HCT116 (cell line): ENCODE measurements at regions not wholly inside any gene's neighbourhood (a gene's known extent, or its start where the extent isn't known, plus 50 kb on each side); places are given as distances from the start of the nearest gene placed in this dataset.

Source experiments
- ATAC-seq: fragments of 200-7000 bp; cut with Tn5 transposase; 2 replicates; pipeline ENCODE4 v1.9.1; 2020; ENCODE audit warnings: mild to moderate bottlenecking, moderate library complexity
- BruUV-seq: library from RNA; stranded (reverse); fragments of 400-500 nt; replicated peaks from 2 replicates; lab custom pipeline; 2021; lab: Mats Ljungman, UMichigan
- CTCF ChIA-PET: fragments of 300-600 bp; sonication (Branson Sonifier 250); formaldehyde crosslinking; loops from one replicate; lab custom pipeline; 2021; ENCODE audit warnings: antibody characterized with exemption; lab: Charles Lee
- POLR2A ChIA-PET: fragments of 300-600, 350-600 bp; sonication (Branson Sonifier 250); formaldehyde crosslinking; loops from one replicate; lab custom pipeline; 2021; ENCODE audit warnings: antibody characterized with exemption; lab: Charles Lee
- RAD21 ChIA-PET, 2 experiments: fragments of 300-600 bp; sonication (Branson Sonifier 250); formaldehyde crosslinking; loops; one replicate each; lab custom pipeline; 2023; ENCODE audit warnings: low total read pairs in 2 of 2; ENCODE audit not compliant: uncharacterized antibody in 2 of 2, unreplicated experiment in 2 of 2, low non-redundant PET in 1 of 2; lab: Charles Lee
- DNase-seq: peaks from one replicate; pipeline ENCODE4 v3.0.0-alpha.2; 2010; ENCODE audit warnings: low read depth, low spot score
- H2AFZ ChIP-seq: fragments of 200-600 bp; shearing (Covaris generic), sonication (generic); 2 replicates; pipeline ENCODE4 v1.6.1; 2017; ENCODE audit warnings: low read depth, mixed run types, mixed read lengths, antibody characterized with exemption, low read length; ENCODE audit not compliant: poor library complexity, severe bottlenecking
- H3K27ac ChIP-seq: 2 replicates; pipeline ENCODE4 v1.5.1; 2012; ENCODE audit warnings: low read depth, low read length
- H3K27me3 ChIP-seq: fragments of 200-600 bp; sonication (generic); 2 replicates; pipeline ENCODE4 v1.6.1; 2016; ENCODE audit warnings: mixed run types, low read length, mixed read lengths; ENCODE audit not compliant: insufficient read depth
- H3K36me3 ChIP-seq, 2 experiments: fragments of 200-500 bp in 1 of 2; fragments of 200-600 bp in 1 of 2; sonication (Bioruptor generic) in 1 of 2; sonication (generic) in 1 of 2; 2 replicates each; pipeline versions ENCODE4 v1.5.1 to v1.6.1; 2014 to 2016; ENCODE audit warnings: low read length in 2 of 2, inconsistent platforms in 1 of 2, mixed read lengths in 1 of 2, mixed run types in 1 of 2; ENCODE audit not compliant: insufficient read depth in 2 of 2, control insufficient read depth in 1 of 2
- H3K4me1 ChIP-seq, 2 experiments: fragments of 200-600 bp in 1 of 2; sonication (generic) in 1 of 2; 2 replicates each; pipeline versions ENCODE4 v1.5.1 to v1.6.1; 2012 to 2017; ENCODE audit warnings: low read length in 2 of 2, inconsistent platforms in 1 of 2, mild to moderate bottlenecking in 1 of 2, mixed read lengths in 1 of 2, mixed run types in 1 of 2, moderate library complexity in 1 of 2; ENCODE audit not compliant: insufficient read depth in 2 of 2, control insufficient read depth in 1 of 2
- H3K4me2 ChIP-seq: fragments of 200-600 bp; sonication (generic); 2 replicates; pipeline ENCODE4 v1.6.1; 2017; ENCODE audit warnings: mixed run types, low read length, mixed read lengths
- H3K4me3 ChIP-seq, 2 experiments: fragments of 200-600 bp in 1 of 2; sonication (generic) in 1 of 2; replicated peaks in 1 of 2; 2 replicates each; pipeline ENCODE4 v1.5.1; 2011 to 2016; ENCODE audit warnings: low read length in 2 of 2, control low read depth in 1 of 2, low read depth in 1 of 2, mild to moderate bottlenecking in 1 of 2, mixed read lengths in 1 of 2, mixed run types in 1 of 2
- H3K79me2 ChIP-seq: fragments of 200-600 bp; sonication (generic); 2 replicates; pipeline ENCODE4 v1.6.1; 2017; ENCODE audit warnings: mild to moderate bottlenecking, mixed run types, low read length, moderate library complexity, mixed read lengths; ENCODE audit not compliant: insufficient read depth
- H3K9ac ChIP-seq: fragments of 200-600 bp; sonication (generic); 2 replicates; pipeline ENCODE4 v1.6.1; 2016; ENCODE audit warnings: low read length, mixed read lengths
- H3K9me2 ChIP-seq: fragments of 200-600 bp; sonication (generic), shearing (Covaris generic); 2 replicates; pipeline ENCODE4 v1.6.1; 2017; ENCODE audit warnings: mixed run types, mild to moderate bottlenecking, moderate library complexity; ENCODE audit not compliant: insufficient read depth
- H3K9me3 ChIP-seq, 2 experiments: fragments of 200-500 bp in 1 of 2; fragments of 200-600 bp in 1 of 2; sonication (Bioruptor generic) in 1 of 2; sonication (generic) in 1 of 2; 2 replicates each; pipeline ENCODE4 v1.6.1; 2014 to 2017; ENCODE audit warnings: low read length in 2 of 2, mixed read lengths in 2 of 2, inconsistent platforms in 1 of 2, low read depth in 1 of 2, mild to moderate bottlenecking in 1 of 2, mixed run types in 1 of 2, moderate library complexity in 1 of 2; ENCODE audit not compliant: control insufficient read depth in 1 of 2, insufficient read depth in 1 of 2
- H4K20me1 ChIP-seq: fragments of 200-600 bp; sonication (generic), shearing (Covaris generic); 2 replicates; pipeline ENCODE4 v1.6.1; 2017; ENCODE audit warnings: mixed run types, mild to moderate bottlenecking, moderate library complexity; ENCODE audit not compliant: insufficient read depth
- FOSL1 ChIP-seq: IDR thresholded peaks from 2 replicates; pipeline ENCODE4 v1.6.1; 2012; ENCODE audit warnings: low read depth
- POLR2A ChIP-seq: IDR thresholded peaks from 2 replicates; pipeline ENCODE4 v1.7.0; 2011; ENCODE audit warnings: borderline replicate concordance; ENCODE audit not compliant: insufficient read depth, insufficient read length; ENCODE audit errors: extremely low read depth
- RAD21 ChIP-seq: IDR thresholded peaks from 2 replicates; pipeline ENCODE4 v1.6.1; 2012; ENCODE audit warnings: low read depth, mild to moderate bottlenecking
- SIN3A ChIP-seq: IDR thresholded peaks from 2 replicates; pipeline ENCODE4 v1.6.1; 2012; ENCODE audit warnings: low read depth
- TCF7L2 ChIP-seq: IDR thresholded peaks from 2 replicates; pipeline ENCODE4 v1.7.0; 2011; ENCODE audit warnings: borderline replicate concordance, inconsistent platforms; ENCODE audit not compliant: insufficient read depth, insufficient read length; ENCODE audit errors: extremely low read depth
- YY1 ChIP-seq: IDR thresholded peaks from 2 replicates; pipeline ENCODE4 v1.6.1; 2011; ENCODE audit warnings: low read length, low read depth, moderate library complexity, mild to moderate bottlenecking; ENCODE audit not compliant: insufficient replicate concordance; ENCODE audit errors: extremely low read depth
- intact Hi-C: fragments of 100-400 bp; cut with micrococcal nuclease; formaldehyde crosslinking; loops from 2 replicates; pipeline ENCODE4 v1.10.0; 2022
- TF ChIP-seq, protein P1 (sequence below): IDR thresholded peaks from 2 replicates; pipeline ENCODE4 v1.6.1; 2011; ENCODE audit warnings: mild to moderate bottlenecking, low read length, moderate library complexity; ENCODE audit not compliant: insufficient replicate concordance; ENCODE audit errors: extremely low read depth
- TF ChIP-seq, protein P2 (sequence below): IDR thresholded peaks from 2 replicates; pipeline ENCODE4 v1.6.1; 2012
- TF ChIP-seq, protein P3 (sequence below), 3 experiments: fragments of 200-600 bp in 1 of 3; sonication (generic) in 1 of 3; IDR thresholded peaks in 2 of 3; conservative IDR thresholded peaks in 1 of 3; 2 replicates each; pipeline ENCODE4 v1.5.1; 2012 to 2017; ENCODE audit warnings: low read depth in 2 of 3, low read length in 2 of 3, antibody characterized with exemption in 1 of 3, borderline replicate concordance in 1 of 3, control low read depth in 1 of 3, mild to moderate bottlenecking in 1 of 3, mixed read lengths in 1 of 3, mixed run types in 1 of 3, moderate library complexity in 1 of 3; ENCODE audit not compliant: insufficient read depth in 1 of 3

DNA sequence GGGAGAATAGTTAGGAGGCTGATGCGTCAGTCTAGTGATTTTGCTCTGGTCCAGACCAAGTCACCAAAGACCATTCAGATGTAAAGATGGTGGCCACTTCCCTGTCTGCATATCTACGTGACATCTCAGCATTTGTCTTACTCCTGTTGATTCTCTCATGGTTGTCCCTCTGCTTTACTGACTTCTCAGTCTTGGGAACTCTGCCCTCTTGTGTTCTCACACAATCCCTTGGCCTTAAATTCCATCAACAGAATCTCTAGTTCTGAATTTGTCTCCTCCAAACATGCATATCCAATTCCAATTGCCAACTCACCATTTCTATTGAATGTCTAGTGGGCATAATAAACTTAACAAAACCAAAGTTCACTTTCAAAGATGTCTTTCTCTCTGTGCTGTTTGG, 147.8 kb downstream of the SLC24A2 start:
- RAD21 ChIA-PET = no interaction called here
- Histone ChIP-seq H3K4me1 (no peaks in the 10 kb centered on the region), H4K20me1 (no peaks in the 10 kb centered on the region), H3K27me3 (peaks cover 34% of the 10 kb centered on the region), H3K9me2 (no peaks in the 10 kb centered on the region), H3K36me3 (no peaks in the 10 kb centered on the region), H3K4me2 (no peak overlapping the region), H3K9me3 (no peaks in the 10 kb centered on the region), H3K9ac (no peak overlapping the region), H3K27ac (no peak overlapping the region), H2AFZ (no peak overlapping the region), H3K79me2 (no peaks in the 10 kb centered on the region), H3K4me3 (no peak overlapping the region)
- POLR2A ChIA-PET = no interaction called here
- CTCF ChIA-PET = no interaction called here
- DNase-seq = no peak
- TF ChIP-seq, protein P1, sequence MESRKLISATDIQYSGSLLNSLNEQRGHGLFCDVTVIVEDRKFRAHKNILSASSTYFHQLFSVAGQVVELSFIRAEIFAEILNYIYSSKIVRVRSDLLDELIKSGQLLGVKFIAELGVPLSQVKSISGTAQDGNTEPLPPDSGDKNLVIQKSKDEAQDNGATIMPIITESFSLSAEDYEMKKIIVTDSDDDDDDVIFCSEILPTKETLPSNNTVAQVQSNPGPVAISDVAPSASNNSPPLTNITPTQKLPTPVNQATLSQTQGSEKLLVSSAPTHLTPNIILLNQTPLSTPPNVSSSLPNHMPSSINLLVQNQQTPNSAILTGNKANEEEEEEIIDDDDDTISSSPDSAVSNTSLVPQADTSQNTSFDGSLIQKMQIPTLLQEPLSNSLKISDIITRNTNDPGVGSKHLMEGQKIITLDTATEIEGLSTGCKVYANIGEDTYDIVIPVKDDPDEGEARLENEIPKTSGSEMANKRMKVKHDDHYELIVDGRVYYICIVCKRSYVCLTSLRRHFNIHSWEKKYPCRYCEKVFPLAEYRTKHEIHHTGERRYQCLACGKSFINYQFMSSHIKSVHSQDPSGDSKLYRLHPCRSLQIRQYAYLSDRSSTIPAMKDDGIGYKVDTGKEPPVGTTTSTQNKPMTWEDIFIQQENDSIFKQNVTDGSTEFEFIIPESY = no peak
- no peak for TF ChIP-seq TCF7L2
- no peak for TF ChIP-seq SIN3A
- TF ChIP-seq, protein P2, sequence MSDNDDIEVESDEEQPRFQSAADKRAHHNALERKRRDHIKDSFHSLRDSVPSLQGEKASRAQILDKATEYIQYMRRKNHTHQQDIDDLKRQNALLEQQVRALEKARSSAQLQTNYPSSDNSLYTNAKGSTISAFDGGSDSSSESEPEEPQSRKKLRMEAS = no peak
- no peak for TF ChIP-seq FOSL1
- no peak for TF ChIP-seq POLR2A
- TF ChIP-seq YY1 = no peak
- TF ChIP-seq RAD21 = peak; percentile 16; the same call in 1 of the 2 replicates
- TF ChIP-seq, protein P3, sequence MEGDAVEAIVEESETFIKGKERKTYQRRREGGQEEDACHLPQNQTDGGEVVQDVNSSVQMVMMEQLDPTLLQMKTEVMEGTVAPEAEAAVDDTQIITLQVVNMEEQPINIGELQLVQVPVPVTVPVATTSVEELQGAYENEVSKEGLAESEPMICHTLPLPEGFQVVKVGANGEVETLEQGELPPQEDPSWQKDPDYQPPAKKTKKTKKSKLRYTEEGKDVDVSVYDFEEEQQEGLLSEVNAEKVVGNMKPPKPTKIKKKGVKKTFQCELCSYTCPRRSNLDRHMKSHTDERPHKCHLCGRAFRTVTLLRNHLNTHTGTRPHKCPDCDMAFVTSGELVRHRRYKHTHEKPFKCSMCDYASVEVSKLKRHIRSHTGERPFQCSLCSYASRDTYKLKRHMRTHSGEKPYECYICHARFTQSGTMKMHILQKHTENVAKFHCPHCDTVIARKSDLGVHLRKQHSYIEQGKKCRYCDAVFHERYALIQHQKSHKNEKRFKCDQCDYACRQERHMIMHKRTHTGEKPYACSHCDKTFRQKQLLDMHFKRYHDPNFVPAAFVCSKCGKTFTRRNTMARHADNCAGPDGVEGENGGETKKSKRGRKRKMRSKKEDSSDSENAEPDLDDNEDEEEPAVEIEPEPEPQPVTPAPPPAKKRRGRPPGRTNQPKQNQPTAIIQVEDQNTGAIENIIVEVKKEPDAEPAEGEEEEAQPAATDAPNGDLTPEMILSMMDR (IDR thresholded peaks at IDR 0.05 in 2 of 3, conservative IDR thresholded peaks at IDR 0.05 in 1 of 3; ENCODE audit: borderline replicate concordance in 1 of 3, insufficient read depth in 1 of 3, low read depth in 2 of 3, low read length in 2 of 3) = peak in 2 of 3 experiments; percentile 8 to 22; a peak in 2 of 6 replicates
- BruUV-seq = no TSS peak
- intact Hi-C loops = loop anchor here (5.0 kb wide), 2 partner anchors 149 to 169 kb away; no protein-coding TSS in a partner anchor
- ATAC-seq = peak; percentile 38; the same call in 1 of the 2 replicates
